ENCODE measurements at regions not wholly inside any gene's neighbourhood (a gene's known extent, or its start where the extent isn't known, plus 50 kb on each side); places are given as distances from the start of the nearest gene placed in this dataset.

DNA sequence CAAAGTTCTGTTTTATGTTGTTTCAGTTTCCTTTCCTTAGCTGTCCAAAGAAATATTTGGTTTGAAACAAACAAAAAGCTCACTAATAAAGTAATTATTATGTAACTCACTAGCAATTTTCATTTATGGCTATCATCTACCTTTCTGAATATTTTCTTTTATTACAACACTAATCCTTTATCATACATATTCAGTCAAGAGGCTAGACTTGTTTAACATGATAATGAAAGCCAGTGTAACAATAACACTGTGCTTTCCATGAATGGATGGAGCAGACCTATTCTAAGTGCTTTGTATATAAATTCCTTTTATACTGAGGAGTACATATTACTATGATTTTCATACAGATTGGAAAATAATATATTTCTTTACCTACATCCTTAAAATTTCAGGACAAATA, 972.8 kb upstream of the ADGRL4 start:
- Histone ChIP-seq H3K9me3 (ENCODE audit: control insufficient read depth in 3 of 3, low read length in 3 of 3) (no peaks in the 10 kb centered on the region), H3K36me3 (ENCODE audit: control insufficient read depth in 3 of 3, insufficient read depth in 3 of 3, low read length in 3 of 3) (no peaks in the 10 kb centered on the region), H3K27me3 (ENCODE audit: control insufficient read depth in 3 of 3, insufficient read depth in 3 of 3, low read length in 3 of 3) (no peaks in the 10 kb centered on the region), H3K4me1 (ENCODE audit: control insufficient read depth in 3 of 3, insufficient read depth in 3 of 3, low read length in 3 of 3) (peaks cover 0 to 3% (median 0%) of the 10 kb centered on the region in 3 donors), H3K27ac (ENCODE audit: low read depth, low read length) (no peak overlapping the region), H3K9ac (ENCODE audit: low read depth in 1 of 3, low read length in 3 of 3) (no peak overlapping the region), H3K4me3 (ENCODE audit: low read length in 3 of 3) (no peak overlapping the region)

DNA sequence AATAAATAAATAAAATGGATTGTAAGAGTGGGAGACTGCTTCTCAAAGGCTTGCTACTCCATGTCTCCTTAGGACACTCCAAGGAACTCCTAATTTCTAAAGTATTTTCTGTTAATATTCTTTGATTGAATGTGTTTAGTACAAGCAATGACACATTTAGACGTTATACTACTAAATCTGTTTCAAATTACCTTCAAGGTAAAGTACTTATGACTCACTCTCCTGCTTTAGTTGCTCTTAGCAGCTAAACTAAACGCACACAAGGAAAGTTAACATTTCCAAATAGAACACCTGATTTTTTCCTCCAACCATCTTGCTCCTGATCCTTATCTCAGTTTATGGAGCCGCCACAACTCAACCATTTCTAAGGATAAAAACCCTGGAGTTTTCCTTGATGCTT, 969.8 kb upstream of the ADGRL4 start:
- Histone ChIP-seq H3K27ac (ENCODE audit: low read depth, low read length) (no peak overlapping the region), H3K36me3 (ENCODE audit: control insufficient read depth in 3 of 3, insufficient read depth in 3 of 3, low read length in 3 of 3) (no peaks in the 10 kb centered on the region), H3K4me1 (ENCODE audit: control insufficient read depth in 3 of 3, insufficient read depth in 3 of 3, low read length in 3 of 3) (no peaks in the 10 kb centered on the region), H3K9me3 (ENCODE audit: control insufficient read depth in 3 of 3, low read length in 3 of 3) (no peaks in the 10 kb centered on the region), H3K4me3 (ENCODE audit: low read length in 3 of 3) (no peak overlapping the region), H3K27me3 (ENCODE audit: control insufficient read depth in 3 of 3, insufficient read depth in 3 of 3, low read length in 3 of 3) (no peaks in the 10 kb centered on the region), H3K9ac (ENCODE audit: low read depth in 1 of 3, low read length in 3 of 3) (no peak overlapping the region)

DNA sequence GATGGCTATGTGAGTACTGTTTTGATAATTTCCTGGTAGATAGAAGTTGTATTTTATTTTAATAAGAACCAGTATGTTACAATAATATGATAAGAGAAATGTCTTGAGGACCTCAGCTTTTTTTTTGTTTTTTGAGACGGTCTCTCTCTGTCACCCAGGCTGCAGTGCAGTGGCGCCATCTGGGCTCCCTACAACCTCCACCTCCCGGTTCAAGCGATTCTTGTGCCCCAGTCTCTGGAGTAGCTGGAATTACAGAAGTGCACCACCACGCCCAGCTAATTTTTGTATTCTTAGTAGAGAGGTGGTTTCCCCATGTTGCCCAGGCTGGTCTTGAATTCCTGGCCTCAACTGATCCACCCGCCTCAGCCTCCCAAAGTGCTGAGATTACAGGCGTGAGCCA, 968.1 kb upstream of the ADGRL4 start:
- no peaks in the 10 kb centered on the region for H3K36me3 ChIP-seq (ENCODE audit: control insufficient read depth in 3 of 3, insufficient read depth in 3 of 3, low read length in 3 of 3)
- no peak overlapping the region for H3K9ac ChIP-seq (ENCODE audit: low read depth in 1 of 3, low read length in 3 of 3)
- peaks cover 0 to 3% (median 0%) of the 10 kb centered on the region in 3 donors for H3K4me1 ChIP-seq (ENCODE audit: control insufficient read depth in 3 of 3, insufficient read depth in 3 of 3, low read length in 3 of 3)
- no peak overlapping the region for H3K4me3 ChIP-seq (ENCODE audit: low read length in 3 of 3)
- H3K27me3 ChIP-seq (ENCODE audit: control insufficient read depth in 3 of 3, insufficient read depth in 3 of 3, low read length in 3 of 3): no peaks in the 10 kb centered on the region
- H3K27ac ChIP-seq (ENCODE audit: low read depth, low read length): no peak overlapping the region
- no peaks in the 10 kb centered on the region for H3K9me3 ChIP-seq (ENCODE audit: control insufficient read depth in 3 of 3, low read length in 3 of 3)

DNA sequence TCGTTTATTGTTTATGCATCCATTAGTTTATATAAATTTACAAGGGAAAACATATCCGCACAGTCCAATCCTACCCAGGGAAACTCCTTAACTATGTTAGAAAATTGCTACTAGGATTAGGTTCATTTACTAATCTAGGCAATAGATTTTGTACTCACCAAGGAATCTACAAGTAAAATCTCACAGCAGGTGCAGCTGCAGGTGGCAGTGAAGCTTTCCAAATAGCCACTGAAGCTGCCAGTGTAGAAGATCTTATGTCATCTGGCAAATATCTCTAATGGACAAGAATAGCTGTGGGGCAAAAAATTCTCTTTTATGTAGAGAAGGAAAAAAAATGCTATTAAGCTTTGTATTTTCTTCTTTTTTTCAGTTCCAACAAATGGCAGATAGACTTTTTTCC, 963.4 kb upstream of the ADGRL4 start:
- H3K27me3 ChIP-seq (ENCODE audit: control insufficient read depth in 3 of 3, insufficient read depth in 3 of 3, low read length in 3 of 3): no peaks in the 10 kb centered on the region
- H3K4me3 ChIP-seq (ENCODE audit: low read length in 3 of 3): no peak overlapping the region
- H3K9ac ChIP-seq (ENCODE audit: low read depth in 1 of 3, low read length in 3 of 3): no peak overlapping the region
- H3K27ac ChIP-seq (ENCODE audit: low read depth, low read length): no peak overlapping the region
- H3K4me1 ChIP-seq (ENCODE audit: control insufficient read depth in 3 of 3, insufficient read depth in 3 of 3, low read length in 3 of 3): peaks cover 0 to 3% (median 0%) of the 10 kb centered on the region in 3 donors
- no peaks in the 10 kb centered on the region for H3K36me3 ChIP-seq (ENCODE audit: control insufficient read depth in 3 of 3, insufficient read depth in 3 of 3, low read length in 3 of 3)
- no peaks in the 10 kb centered on the region for H3K9me3 ChIP-seq (ENCODE audit: control insufficient read depth in 3 of 3, low read length in 3 of 3)

DNA sequence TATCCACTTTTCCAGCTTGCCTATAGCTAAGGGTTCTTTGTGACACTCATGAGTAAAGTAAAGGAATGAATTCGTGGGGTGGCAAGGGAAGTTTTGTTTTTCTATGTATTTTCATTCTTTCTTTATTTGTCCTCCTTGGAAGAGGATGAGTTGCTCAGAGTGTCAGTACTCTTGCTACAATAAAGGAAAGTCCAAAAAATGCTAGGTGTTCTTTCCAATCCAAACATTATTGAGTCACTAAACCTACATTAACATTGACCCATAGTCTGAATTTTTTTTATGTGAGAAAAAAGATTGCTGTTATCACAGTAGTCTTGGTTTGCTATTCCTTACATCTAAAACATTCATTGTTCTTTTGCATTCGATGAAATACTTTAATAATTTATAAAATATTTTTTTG, 959.9 kb upstream of the ADGRL4 start:
- H3K36me3 ChIP-seq (ENCODE audit: control insufficient read depth in 3 of 3, insufficient read depth in 3 of 3, low read length in 3 of 3): no peaks in the 10 kb centered on the region
- peaks cover 0 to 3% (median 0%) of the 10 kb centered on the region in 3 donors for H3K4me1 ChIP-seq (ENCODE audit: control insufficient read depth in 3 of 3, insufficient read depth in 3 of 3, low read length in 3 of 3)
- no peak overlapping the region for H3K27ac ChIP-seq (ENCODE audit: low read depth, low read length)
- H3K9ac ChIP-seq (ENCODE audit: low read depth in 1 of 3, low read length in 3 of 3): no peak overlapping the region
- no peak overlapping the region for H3K4me3 ChIP-seq (ENCODE audit: low read length in 3 of 3)
- H3K27me3 ChIP-seq (ENCODE audit: control insufficient read depth in 3 of 3, insufficient read depth in 3 of 3, low read length in 3 of 3): no peaks in the 10 kb centered on the region
- no peaks in the 10 kb centered on the region for H3K9me3 ChIP-seq (ENCODE audit: control insufficient read depth in 3 of 3, low read length in 3 of 3)

DNA sequence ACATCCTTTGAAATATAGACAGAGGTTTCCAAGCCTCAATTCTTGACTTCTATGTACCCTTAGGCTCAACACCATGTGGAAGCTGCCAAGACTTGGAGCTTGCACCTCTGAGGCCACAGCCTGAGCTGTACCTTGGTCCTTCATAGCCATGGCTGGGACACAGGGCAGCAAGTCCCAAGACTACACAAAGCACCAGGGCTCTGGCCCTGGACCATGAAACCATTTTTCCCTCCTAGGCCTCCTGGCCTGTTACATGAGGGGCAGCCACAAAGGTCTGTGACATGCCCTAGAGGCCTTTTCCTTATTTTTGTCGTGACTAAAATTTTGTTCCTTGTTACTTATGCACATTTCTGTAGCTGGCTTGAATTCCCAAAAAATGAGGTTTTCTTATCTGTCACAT, 953.1 kb upstream of the ADGRL4 start:
- H3K4me1 ChIP-seq (ENCODE audit: control insufficient read depth in 3 of 3, insufficient read depth in 3 of 3, low read length in 3 of 3): no peaks in the 10 kb centered on the region
- H3K36me3 ChIP-seq (ENCODE audit: control insufficient read depth in 3 of 3, insufficient read depth in 3 of 3, low read length in 3 of 3): no peaks in the 10 kb centered on the region
- H3K9ac ChIP-seq (ENCODE audit: low read depth in 1 of 3, low read length in 3 of 3): no peak overlapping the region
- no peaks in the 10 kb centered on the region for H3K27me3 ChIP-seq (ENCODE audit: control insufficient read depth in 3 of 3, insufficient read depth in 3 of 3, low read length in 3 of 3)
- no peak overlapping the region for H3K27ac ChIP-seq (ENCODE audit: low read depth, low read length)
- no peak overlapping the region for H3K4me3 ChIP-seq (ENCODE audit: low read length in 3 of 3)
- H3K9me3 ChIP-seq (ENCODE audit: control insufficient read depth in 3 of 3, low read length in 3 of 3): no peaks in the 10 kb centered on the region

DNA sequence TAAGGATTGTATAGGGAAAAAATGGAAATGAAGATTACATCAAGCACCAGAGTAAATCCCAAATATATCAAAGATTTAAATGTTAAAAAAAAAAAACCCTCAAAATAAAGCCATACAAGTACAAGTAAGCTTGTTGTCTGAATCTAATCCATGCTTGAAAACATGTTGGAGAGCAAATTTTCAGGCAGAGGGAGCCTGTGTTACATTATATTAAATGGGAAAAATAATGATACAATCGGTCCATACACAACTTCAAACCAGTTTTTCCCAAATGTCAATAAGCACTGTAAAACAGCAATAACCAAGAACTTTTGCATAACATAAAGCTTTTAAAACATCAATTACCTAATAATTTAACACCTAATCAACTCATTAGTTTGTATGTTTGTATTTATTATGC, 949.4 kb upstream of the ADGRL4 start:
- Histone ChIP-seq H3K4me1 (ENCODE audit: control insufficient read depth in 3 of 3, insufficient read depth in 3 of 3, low read length in 3 of 3) (no peaks in the 10 kb centered on the region), H3K4me3 (ENCODE audit: low read length in 3 of 3) (no peak overlapping the region), H3K36me3 (ENCODE audit: control insufficient read depth in 3 of 3, insufficient read depth in 3 of 3, low read length in 3 of 3) (no peaks in the 10 kb centered on the region), H3K27ac (ENCODE audit: low read depth, low read length) (no peak overlapping the region), H3K9me3 (ENCODE audit: control insufficient read depth in 3 of 3, low read length in 3 of 3) (peaks cover 0 to 2% (median 2%) of the 10 kb centered on the region in 3 donors), H3K9ac (ENCODE audit: low read depth in 1 of 3, low read length in 3 of 3) (no peak overlapping the region), H3K27me3 (ENCODE audit: control insufficient read depth in 3 of 3, insufficient read depth in 3 of 3, low read length in 3 of 3) (no peaks in the 10 kb centered on the region)

DNA sequence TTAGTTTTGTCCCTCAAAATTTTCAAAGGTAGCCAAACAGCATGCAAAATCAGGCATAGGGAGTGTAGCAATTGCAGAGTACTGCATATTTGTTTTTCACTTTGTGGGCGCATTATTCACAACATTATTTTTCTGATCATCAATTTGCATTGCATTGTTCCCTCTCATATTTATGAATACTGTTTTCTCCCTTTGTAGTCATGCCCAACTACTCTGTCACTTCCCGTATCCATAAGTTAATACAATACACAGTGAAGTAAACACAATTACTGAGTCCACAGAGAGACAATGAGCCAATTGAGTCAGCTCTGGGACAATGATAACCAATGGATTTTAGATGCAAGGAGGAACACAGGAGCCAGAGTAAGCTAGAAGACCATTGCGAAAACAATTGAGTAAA, 944.0 kb upstream of the ADGRL4 start:
- H3K27ac ChIP-seq (ENCODE audit: low read depth, low read length): no peak overlapping the region
- no peak overlapping the region for H3K4me3 ChIP-seq (ENCODE audit: low read length in 3 of 3)
- no peaks in the 10 kb centered on the region for H3K27me3 ChIP-seq (ENCODE audit: control insufficient read depth in 3 of 3, insufficient read depth in 3 of 3, low read length in 3 of 3)
- H3K9me3 ChIP-seq (ENCODE audit: control insufficient read depth in 3 of 3, low read length in 3 of 3): peaks cover 0 to 2% (median 2%) of the 10 kb centered on the region in 3 donors
- H3K9ac ChIP-seq (ENCODE audit: low read depth in 1 of 3, low read length in 3 of 3): no peak overlapping the region
- H3K36me3 ChIP-seq (ENCODE audit: control insufficient read depth in 3 of 3, insufficient read depth in 3 of 3, low read length in 3 of 3): no peaks in the 10 kb centered on the region
- H3K4me1 ChIP-seq (ENCODE audit: control insufficient read depth in 3 of 3, insufficient read depth in 3 of 3, low read length in 3 of 3): no peaks in the 10 kb centered on the region

DNA sequence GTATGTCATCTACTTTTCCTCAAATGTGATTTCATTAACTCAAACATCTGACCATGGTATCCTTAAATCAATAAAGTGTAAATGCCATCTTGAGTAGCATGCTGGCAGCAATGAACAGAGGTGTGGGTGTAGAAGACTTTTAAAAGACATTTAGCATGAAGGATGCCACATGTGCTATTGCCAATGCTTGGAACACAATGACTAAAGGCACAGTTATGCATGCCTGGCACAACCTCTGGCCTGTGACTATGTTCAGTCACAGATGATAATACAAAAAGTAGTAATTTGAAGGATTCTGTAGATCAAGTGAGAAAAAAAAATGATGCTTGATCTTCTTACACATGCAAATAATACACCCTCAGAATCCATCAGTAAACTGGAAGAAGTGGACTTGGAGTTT, 938.9 kb upstream of the ADGRL4 start:
- Histone ChIP-seq H3K27ac (ENCODE audit: low read depth, low read length) (no peak overlapping the region), H3K9ac (ENCODE audit: low read depth in 1 of 3, low read length in 3 of 3) (no peak overlapping the region), H3K36me3 (ENCODE audit: control insufficient read depth in 3 of 3, insufficient read depth in 3 of 3, low read length in 3 of 3) (no peaks in the 10 kb centered on the region), H3K4me1 (ENCODE audit: control insufficient read depth in 3 of 3, insufficient read depth in 3 of 3, low read length in 3 of 3) (no peaks in the 10 kb centered on the region), H3K27me3 (ENCODE audit: control insufficient read depth in 3 of 3, insufficient read depth in 3 of 3, low read length in 3 of 3) (no peaks in the 10 kb centered on the region), H3K4me3 (ENCODE audit: low read length in 3 of 3) (no peak overlapping the region), H3K9me3 (ENCODE audit: control insufficient read depth in 3 of 3, low read length in 3 of 3) (no peaks in the 10 kb centered on the region)

DNA sequence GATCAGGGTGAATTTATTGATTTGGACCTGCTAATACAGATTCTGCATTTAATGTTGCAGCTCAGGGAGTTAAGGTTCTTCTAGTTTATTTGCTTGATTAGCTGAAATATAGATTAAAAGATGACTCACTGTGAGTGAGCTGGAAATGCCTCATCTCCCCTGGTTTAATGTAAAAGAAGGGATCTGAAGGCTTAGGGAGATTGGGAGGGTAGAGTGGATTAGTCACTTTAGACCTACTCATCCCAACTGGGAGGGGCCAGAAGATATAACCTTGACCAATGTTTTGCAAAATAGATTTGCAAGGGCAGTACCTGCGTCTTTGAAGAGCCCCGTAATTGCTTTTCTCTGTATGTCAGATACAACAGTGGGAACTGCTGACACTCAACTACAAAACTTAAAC, 922.8 kb upstream of the ADGRL4 start:
- H3K27ac ChIP-seq (ENCODE audit: low read depth, low read length): no peak overlapping the region
- H3K4me1 ChIP-seq (ENCODE audit: control insufficient read depth in 3 of 3, insufficient read depth in 3 of 3, low read length in 3 of 3): no peaks in the 10 kb centered on the region
- no peaks in the 10 kb centered on the region for H3K36me3 ChIP-seq (ENCODE audit: control insufficient read depth in 3 of 3, insufficient read depth in 3 of 3, low read length in 3 of 3)
- no peak overlapping the region for H3K9ac ChIP-seq (ENCODE audit: low read depth in 1 of 3, low read length in 3 of 3)
- H3K4me3 ChIP-seq (ENCODE audit: low read length in 3 of 3): no peak overlapping the region
- H3K9me3 ChIP-seq (ENCODE audit: control insufficient read depth in 3 of 3, low read length in 3 of 3): no peaks in the 10 kb centered on the region
- no peaks in the 10 kb centered on the region for H3K27me3 ChIP-seq (ENCODE audit: control insufficient read depth in 3 of 3, insufficient read depth in 3 of 3, low read length in 3 of 3)

DNA sequence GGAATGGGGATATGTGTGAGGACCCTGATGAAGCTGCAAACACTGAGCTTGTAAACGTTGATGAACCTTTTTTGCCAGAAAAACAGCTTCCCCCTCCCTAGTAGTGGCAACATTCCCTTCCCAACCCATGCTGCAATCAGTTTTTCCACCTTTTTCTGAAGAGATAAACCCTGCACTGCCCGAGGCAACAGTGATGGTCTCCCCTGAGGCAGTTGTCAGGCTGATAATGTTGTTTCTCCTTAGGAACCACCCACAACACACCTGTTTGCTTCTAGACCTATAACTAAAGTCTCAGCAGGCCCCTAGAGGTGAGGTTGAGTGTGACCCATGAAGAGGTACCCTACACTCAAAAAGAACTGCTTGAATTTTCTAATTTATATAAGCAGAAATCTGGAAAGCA, 922.4 kb upstream of the ADGRL4 start:
- Histone ChIP-seq H3K9ac (ENCODE audit: low read depth in 1 of 3, low read length in 3 of 3) (no peak overlapping the region), H3K36me3 (ENCODE audit: control insufficient read depth in 3 of 3, insufficient read depth in 3 of 3, low read length in 3 of 3) (no peaks in the 10 kb centered on the region), H3K27ac (ENCODE audit: low read depth, low read length) (no peak overlapping the region), H3K9me3 (ENCODE audit: control insufficient read depth in 3 of 3, low read length in 3 of 3) (no peaks in the 10 kb centered on the region), H3K27me3 (ENCODE audit: control insufficient read depth in 3 of 3, insufficient read depth in 3 of 3, low read length in 3 of 3) (no peaks in the 10 kb centered on the region), H3K4me3 (ENCODE audit: low read length in 3 of 3) (no peak overlapping the region), H3K4me1 (ENCODE audit: control insufficient read depth in 3 of 3, insufficient read depth in 3 of 3, low read length in 3 of 3) (no peaks in the 10 kb centered on the region)
